DOHH2 (cell line): ENCODE measurements at regions not wholly inside any gene's neighbourhood (a gene's known extent, or its start where the extent isn't known, plus 50 kb on each side); places are given as distances from the start of the nearest gene placed in this dataset.

Source experiments
- EZH2phosphoT487 ChIP-seq: fragments of 200-600 bp; sonication (generic); IDR thresholded peaks from 2 replicates; pipeline ENCODE4 v1.6.1; 2017; ENCODE audit warnings: borderline replicate concordance, mild to moderate bottlenecking, antibody characterized with exemption, low read length, moderate library complexity, mixed read lengths
- TF ChIP-seq, protein P1 (sequence below): fragments of 200-600 bp; sonication (generic); IDR thresholded peaks from one replicate; pipeline ENCODE4 v1.5.1; 2014; ENCODE audit warnings: antibody characterized with exemption, mild to moderate bottlenecking, low read depth, low read length; ENCODE audit not compliant: poor library complexity, severe bottlenecking

DNA sequence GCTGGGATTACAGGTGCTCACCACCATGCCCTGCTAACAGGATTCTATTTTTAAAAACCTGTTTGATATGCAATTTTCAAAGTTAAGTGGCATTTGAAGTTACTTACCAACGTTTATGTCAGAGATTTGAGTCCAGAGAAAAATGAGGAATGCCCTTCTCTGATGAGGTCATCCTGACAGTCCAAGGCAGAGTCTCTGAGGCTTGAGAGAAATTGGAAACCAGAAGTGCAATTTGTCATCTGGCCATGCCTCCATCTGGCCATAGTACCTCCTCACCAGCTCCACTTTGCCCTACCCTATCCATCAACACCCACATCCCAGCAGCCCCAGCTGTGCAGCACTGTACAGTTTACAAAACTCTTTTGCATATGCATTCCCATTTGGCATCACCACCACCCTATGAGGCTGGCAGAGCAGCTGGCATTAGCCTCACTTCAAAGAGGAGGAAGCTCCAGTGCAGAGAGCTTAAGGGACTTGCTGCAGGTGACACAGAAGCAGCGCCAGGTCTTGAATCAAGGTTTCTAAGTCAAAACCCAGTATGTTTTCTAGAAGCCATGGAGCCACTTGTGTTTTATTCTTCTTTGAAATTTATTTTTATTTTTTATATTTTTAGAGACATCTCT lies 54.5 kb upstream of the PDZD8 start:
- TF ChIP-seq, protein P1, sequence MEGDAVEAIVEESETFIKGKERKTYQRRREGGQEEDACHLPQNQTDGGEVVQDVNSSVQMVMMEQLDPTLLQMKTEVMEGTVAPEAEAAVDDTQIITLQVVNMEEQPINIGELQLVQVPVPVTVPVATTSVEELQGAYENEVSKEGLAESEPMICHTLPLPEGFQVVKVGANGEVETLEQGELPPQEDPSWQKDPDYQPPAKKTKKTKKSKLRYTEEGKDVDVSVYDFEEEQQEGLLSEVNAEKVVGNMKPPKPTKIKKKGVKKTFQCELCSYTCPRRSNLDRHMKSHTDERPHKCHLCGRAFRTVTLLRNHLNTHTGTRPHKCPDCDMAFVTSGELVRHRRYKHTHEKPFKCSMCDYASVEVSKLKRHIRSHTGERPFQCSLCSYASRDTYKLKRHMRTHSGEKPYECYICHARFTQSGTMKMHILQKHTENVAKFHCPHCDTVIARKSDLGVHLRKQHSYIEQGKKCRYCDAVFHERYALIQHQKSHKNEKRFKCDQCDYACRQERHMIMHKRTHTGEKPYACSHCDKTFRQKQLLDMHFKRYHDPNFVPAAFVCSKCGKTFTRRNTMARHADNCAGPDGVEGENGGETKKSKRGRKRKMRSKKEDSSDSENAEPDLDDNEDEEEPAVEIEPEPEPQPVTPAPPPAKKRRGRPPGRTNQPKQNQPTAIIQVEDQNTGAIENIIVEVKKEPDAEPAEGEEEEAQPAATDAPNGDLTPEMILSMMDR, result no peak
- TF ChIP-seq EZH2phosphoT487, result no peak
